ENCODE measurements at regions not wholly inside any gene's neighbourhood (a gene's known extent, or its start where the extent isn't known, plus 50 kb on each side); places are given as distances from the start of the nearest gene placed in this dataset.

- no peak for DNase-seq (ENCODE audit: low spot score)
- FAIRE-seq, result no peak
These were observed 130.3 kb upstream of the NUDT7 start for GRCh38 chr16:77592021-77592420.

DNA sequence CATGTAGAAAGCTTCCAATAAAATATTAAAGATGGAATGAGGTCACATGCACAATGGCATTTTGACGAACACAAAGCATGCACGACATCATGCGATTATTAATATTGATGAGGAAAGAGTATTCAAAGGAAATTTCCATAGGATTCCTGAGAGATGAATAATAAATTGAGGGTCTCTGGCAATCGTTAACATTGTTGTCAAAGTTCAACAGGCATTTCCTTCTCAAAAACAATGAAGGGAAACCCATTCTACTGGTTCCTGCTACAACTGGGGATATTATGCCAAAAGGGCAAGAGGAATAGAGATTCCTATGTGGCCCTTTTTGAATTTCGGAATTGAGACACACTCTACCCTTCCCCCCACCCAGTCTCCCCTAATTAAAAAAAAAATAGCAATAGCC, 128.3 kb upstream of the NUDT7 start:
- FAIRE-seq (no peak), DNase-seq (ENCODE audit: low spot score) (no peak)

DNA sequence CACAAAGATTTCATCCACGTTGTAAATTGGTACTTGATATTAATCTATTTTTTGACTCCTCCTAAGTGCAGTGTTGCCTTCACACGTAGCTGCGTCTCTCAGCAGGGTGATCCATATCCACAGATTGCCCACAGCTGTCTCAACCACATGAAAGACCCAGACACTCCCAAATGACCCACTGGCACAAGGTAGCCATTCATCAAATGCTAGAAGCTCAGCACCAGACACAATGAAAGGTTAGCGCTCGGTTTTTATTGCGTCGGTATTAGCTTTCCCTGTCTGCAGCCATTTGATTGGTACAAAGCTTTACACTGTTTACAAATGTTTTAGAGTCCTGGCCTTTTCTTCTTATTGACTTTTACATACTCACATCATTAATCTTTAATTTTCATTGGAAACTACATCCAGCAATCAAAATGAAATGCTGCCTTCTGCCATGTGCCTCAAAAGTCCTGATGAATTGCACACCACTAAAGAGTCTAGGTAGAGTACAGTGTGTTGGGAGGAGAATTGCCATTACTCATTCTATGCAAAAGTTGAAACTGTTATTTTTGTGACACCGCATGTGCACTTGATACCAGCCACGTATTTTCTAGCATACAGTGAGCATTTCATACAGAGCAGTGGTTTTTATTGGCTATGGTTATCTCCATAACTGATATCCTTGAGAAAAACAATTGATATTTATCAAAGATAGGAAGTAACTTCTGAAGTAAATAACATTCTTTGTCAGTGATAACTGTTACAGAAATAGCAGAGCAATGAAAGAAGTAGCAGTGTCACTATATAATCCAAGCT, 127.3 kb upstream of the NUDT7 start:
- no peak for FAIRE-seq
- no peak for DNase-seq (ENCODE audit: low spot score)

DNA sequence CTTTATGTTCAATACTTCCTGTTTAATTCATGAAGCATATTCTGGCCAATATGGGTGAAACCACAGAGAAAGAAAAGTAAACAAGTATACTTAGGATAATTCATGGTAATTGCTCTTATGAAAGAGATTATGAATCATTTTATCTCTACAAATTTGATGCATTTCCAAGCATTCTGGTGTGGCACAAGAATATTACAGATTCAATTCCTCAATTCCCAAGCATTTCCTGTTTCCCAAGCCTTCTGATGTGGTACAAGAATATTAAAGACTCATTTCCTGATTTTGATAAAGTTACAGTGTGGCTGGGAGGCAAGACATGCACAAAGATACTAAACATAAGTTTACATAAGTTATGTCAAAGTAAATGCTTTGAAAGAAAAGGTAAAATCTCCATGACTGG, 126.1 kb upstream of the NUDT7 start:
- FAIRE-seq (no peak), DNase-seq (ENCODE audit: low spot score) (no peak)

DNA sequence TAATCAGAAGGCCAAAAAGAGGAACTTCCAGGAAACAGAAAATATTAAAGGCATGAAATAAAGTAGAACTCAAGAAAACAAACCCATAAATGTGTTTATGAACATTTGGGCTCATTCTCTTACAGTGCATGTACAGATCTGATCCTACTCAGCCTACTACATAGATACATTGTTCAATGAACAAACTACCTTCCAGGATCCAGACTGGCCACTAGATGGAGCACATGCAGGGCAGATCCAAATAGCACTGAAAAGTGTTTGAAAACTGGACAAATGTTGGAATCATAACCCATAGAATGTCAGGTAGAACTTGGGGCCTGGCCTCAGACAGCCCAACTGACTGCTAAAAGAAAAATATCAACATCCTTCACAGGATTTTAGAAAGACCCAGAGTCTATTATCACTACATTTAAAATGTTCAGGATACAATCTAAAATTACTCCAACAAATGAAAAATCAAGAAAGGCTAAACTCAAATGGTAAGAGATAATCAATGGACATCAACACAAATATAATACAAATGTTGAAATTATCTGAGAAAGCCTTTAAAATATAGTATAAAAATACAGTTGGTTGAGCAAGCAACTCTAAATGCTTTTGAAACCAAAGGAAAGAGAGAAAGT, 122.4 kb upstream of the NUDT7 start:
- no peak for FAIRE-seq
- peak; percentile 16 for DNase-seq (ENCODE audit: low spot score)

GRCh38 chr16:77600555-77600954, 121.8 kb upstream of the NUDT7 start:
- FAIRE-seq (no peak), DNase-seq (ENCODE audit: low spot score) (no peak)

GRCh38 chr16:77603656-77604055, 118.7 kb upstream of the NUDT7 start:
- FAIRE-seq, result no peak

DNA sequence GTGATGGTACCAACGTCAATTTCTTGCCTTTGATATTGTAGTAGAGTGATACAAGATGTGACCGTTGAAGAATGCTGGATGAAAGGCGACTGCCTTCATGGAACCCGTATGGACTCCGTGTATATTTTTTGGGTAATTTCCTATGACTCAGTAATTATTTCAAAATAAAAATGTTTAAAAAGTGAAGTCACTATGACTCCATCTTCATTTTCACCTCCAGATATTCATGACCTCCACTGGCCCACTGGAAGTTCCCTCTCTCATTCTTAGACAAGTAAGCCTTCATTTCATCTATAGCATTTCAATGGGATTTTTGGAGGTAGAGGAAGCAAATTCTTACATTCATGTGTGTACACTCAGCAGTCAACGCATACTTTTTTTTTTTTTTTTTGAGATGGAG, 111.8 kb upstream of the NUDT7 start:
- no peak for FAIRE-seq
- no peak for DNase-seq (ENCODE audit: low spot score)

More at GRCh38 chr16:77603656-77604055, 118.7 kb upstream of the NUDT7 start:
- DNase-seq (ENCODE audit: low spot score), result no peak

- no peak for FAIRE-seq
- DNase-seq (ENCODE audit: low spot score), result no peak
These were observed 110.9 kb upstream of the NUDT7 start for GRCh38 chr16:77611386-77611785.

GRCh38 chr16:77612596-77612995, 109.7 kb upstream of the NUDT7 start:
- FAIRE-seq, result no peak

DNA sequence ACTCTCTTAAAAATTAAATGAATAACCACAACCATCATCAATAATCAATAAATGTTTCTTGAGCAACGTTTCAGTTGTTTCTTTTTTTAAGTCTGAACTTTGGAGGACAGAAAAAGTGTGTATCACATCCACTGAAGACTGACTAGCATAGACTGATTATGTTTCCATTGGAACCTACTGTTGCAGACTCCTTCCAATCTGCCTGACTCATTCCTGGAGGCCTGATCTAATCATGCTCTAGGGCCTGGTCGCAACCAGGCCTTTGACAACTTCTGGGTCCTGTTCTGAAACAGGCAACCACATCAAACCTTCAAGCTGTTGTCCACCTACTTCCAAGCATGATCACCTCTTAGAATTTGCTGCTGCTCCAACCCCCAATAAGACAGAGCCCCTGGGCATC, 109.2 kb upstream of the NUDT7 start:
- no peak for FAIRE-seq

More at GRCh38 chr16:77612596-77612995, 109.7 kb upstream of the NUDT7 start:
- DNase-seq (ENCODE audit: low spot score), result no peak

DNA sequence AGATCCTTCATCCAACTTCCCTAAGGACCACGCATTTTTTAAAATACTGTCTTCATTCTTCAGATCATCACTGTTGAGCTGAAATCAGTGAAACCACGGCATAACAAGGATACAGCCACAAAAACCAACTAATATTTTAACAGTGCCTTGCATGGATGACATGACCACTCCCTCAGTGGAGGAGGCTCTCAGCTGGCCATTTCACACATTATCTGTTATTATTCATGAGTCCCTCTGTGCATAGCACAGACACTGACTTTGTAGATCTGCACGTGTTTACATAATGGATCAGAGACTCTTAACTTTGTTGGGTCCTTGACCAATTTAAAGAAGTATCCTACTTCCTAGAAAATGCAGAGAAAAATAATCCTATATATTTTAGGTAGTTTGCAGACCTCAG, 104.8 kb upstream of the NUDT7 start:
- FAIRE-seq (no peak), DNase-seq (ENCODE audit: low spot score) (no peak)

More for the DNA sequence above, 109.2 kb upstream of the NUDT7 start:
- DNase-seq (ENCODE audit: low spot score), result no peak

- FAIRE-seq, result no peak
- DNase-seq (ENCODE audit: low spot score), result peak; percentile 18
These were observed 104.3 kb upstream of the NUDT7 start for GRCh38 chr16:77617996-77618395.

- FAIRE-seq (no peak), DNase-seq (ENCODE audit: low spot score) (no peak)
These were observed 103.4 kb upstream of the NUDT7 start for GRCh38 chr16:77618951-77619350.

DNA sequence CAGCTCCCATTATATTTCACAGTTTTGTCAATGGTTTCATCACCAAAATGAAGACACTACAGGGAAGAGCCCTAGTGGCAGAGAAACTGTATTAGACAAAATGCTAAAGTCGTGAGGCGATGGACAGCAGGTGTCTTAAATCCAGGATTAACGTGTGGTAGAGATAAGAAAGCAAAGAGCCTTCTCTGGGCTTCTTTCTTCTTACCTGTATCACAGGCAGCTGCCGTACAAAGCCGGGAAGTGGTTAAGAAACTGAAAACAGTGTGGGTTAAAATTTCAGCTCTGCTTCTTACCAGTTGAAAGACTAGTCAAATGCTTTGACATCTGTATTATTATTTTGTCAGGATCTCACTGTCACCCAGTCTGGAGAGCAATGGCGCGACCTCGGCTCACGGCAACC, 98.2 kb upstream of the NUDT7 start:
- no peak for DNase-seq (ENCODE audit: low spot score)
- FAIRE-seq, result no peak

DNA sequence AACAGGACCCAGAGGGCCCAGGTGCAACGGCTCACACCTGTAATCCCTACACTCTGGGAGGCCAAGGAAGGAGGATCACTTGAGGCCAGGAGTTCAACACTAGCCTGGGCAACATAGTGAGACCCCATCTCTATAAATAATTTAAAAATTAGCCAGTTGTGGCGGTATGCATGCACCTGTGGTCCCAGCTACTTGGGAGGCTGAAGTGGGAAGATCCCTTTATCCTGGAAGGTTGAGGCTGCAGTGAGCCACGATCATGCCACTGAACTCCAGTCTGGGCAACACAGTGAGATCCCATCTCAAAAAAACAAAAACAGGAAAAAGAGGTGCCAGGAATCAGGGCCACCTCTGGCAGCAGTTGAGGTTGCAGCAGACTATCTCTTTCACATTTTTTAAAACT, 85.7 kb upstream of the NUDT7 start:
- no peak for FAIRE-seq
- no peak for DNase-seq (ENCODE audit: low spot score)

GRCh38 chr16:77637940-77638339, 84.4 kb upstream of the NUDT7 start:
- FAIRE-seq (no peak), DNase-seq (ENCODE audit: low spot score) (no peak)

GRCh38 chr16:77643176-77643575, 79.1 kb upstream of the NUDT7 start:
- DNase-seq (ENCODE audit: low spot score) (no peak), FAIRE-seq (no peak)

GRCh38 chr16:77645764-77646163, 76.5 kb upstream of the NUDT7 start:
- FAIRE-seq (no peak), DNase-seq (ENCODE audit: low spot score) (no peak)

DNA sequence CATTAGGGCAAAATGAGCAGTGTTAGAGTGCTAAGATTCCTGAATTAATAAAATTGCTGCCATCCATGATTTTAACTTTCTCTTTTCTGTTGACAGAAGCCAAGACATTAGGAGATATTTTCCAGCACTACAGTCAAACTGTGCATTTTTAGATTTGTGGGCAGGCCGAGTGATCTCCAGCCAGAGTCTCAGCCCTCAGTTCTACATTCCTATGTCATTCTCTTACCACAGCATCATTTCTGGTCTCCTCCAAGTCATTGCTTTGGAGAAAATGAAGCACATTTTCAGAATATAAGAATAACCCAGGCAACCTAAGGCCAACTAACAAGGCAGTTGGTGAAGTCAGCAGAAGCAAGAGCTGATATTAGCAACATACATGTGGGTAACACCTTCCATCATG, 74.6 kb upstream of the NUDT7 start:
- no peak for FAIRE-seq
- no peak for DNase-seq (ENCODE audit: low spot score)

- DNase-seq (ENCODE audit: low spot score) (no peak), FAIRE-seq (no peak)
These were observed 71.6 kb upstream of the NUDT7 start for GRCh38 chr16:77650761-77651160.

DNA sequence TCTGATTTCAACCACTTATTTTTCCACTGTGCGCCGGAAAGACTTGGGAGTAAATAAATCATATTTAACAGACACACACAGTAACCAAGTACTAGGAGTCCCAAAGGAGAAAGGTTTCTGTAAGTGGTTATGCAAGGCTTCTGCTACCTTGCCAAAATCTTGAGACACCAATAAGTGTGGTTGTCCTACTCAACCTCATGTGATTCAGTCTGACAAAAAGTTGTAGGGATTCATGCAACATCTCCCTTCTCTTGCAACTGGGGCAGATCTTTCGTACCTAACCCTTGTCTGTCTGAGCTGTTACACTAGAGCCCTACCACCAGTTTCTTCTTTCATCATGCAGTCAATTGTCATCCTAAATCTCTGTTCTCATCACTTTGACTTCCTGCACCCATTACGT, 69.9 kb upstream of the NUDT7 start:
- no peak for DNase-seq (ENCODE audit: low spot score)

GRCh38 chr16:77657016-77657415, 65.3 kb upstream of the NUDT7 start:
- DNase-seq (ENCODE audit: low spot score) (peak; percentile 6), FAIRE-seq (no peak)

More for the DNA sequence above, 69.9 kb upstream of the NUDT7 start:
- FAIRE-seq, result no peak

Measured in RCC 7860 (cell line).